NCI-H2196 (cell line): ENCODE measurements at regions not wholly inside any gene's neighbourhood (a gene's known extent, or its start where the extent isn't known, plus 50 kb on each side); places are given as distances from the start of the nearest gene placed in this dataset.

Experiments
- DNase-seq: peaks from one replicate; lab custom pipeline; 2025; ENCODE audit not compliant: unreplicated experiment; lab: John Stamatoyannopoulos, UW

GRCh38 chr5:155952486-155953089 is 374.4 kb upstream of the SGCD start:
- DNase-seq = no peak

GRCh38 chr5:155953335-155953734 is 373.6 kb upstream of the SGCD start:
- no peak for DNase-seq

GRCh38 chr5:155954701-155955445 is 372.1 kb upstream of the SGCD start:
- DNase-seq = no peak

GRCh38 chr5:155957884-155958283 is 369.1 kb upstream of the SGCD start:
- no peak for DNase-seq

- no peak for DNase-seq
Observed at GRCh38 chr5:155959082-155959481, 367.9 kb upstream of the SGCD start.

- DNase-seq = no peak
Observed at GRCh38 chr5:155960177-155960576, 366.8 kb upstream of the SGCD start.

- DNase-seq = no peak
Observed at GRCh38 chr5:155969537-155969936, 357.4 kb upstream of the SGCD start.

- DNase-seq = no peak
Observed at GRCh38 chr5:155974369-155974768, 352.6 kb upstream of the SGCD start.

GRCh38 chr5:155978850-155979249 is 348.1 kb upstream of the SGCD start:
- no peak for DNase-seq

- no peak for DNase-seq
Observed at GRCh38 chr5:155982354-155982753, 344.6 kb upstream of the SGCD start.

- no peak for DNase-seq
Observed at GRCh38 chr5:155983954-155984353, 343.0 kb upstream of the SGCD start.

- no peak for DNase-seq
Observed at GRCh38 chr5:155987265-155987810, 339.6 kb upstream of the SGCD start.

- DNase-seq = no peak
Observed at GRCh38 chr5:155989879-155990278, 337.1 kb upstream of the SGCD start.

- DNase-seq = no peak
Observed at GRCh38 chr5:155996123-155996522, 330.8 kb upstream of the SGCD start.

- DNase-seq = no peak
Observed at GRCh38 chr5:155998257-155998656, 328.7 kb upstream of the SGCD start.

GRCh38 chr5:156000115-156000514 is 326.8 kb upstream of the SGCD start:
- DNase-seq = no peak

GRCh38 chr5:156004754-156005153 is 322.2 kb upstream of the SGCD start:
- DNase-seq = no peak

- DNase-seq = no peak
Observed at GRCh38 chr5:156006026-156006647, 320.8 kb upstream of the SGCD start.

GRCh38 chr5:156008844-156009243 is 318.1 kb upstream of the SGCD start:
- DNase-seq = no peak

GRCh38 chr5:156009583-156009982 is 317.4 kb upstream of the SGCD start:
- no peak for DNase-seq

GRCh38 chr5:156015137-156015536 is 311.8 kb upstream of the SGCD start:
- no peak for DNase-seq

GRCh38 chr5:156019130-156019529 is 307.8 kb upstream of the SGCD start:
- DNase-seq = no peak
